Fibroblast of lung (primary cell): ENCODE measurements at regions not wholly inside any gene's neighbourhood (a gene's known extent, or its start where the extent isn't known, plus 50 kb on each side); places are given as distances from the start of the nearest gene placed in this dataset.
"Not testable (repeated sequence)": the region's sequence is repeated elsewhere in the genome, so short reads cannot be mapped to it uniquely, and the experiment has no call there.

Experiments used
- DNase-seq, 2 donors: peaks; one replicate each; pipeline versions ENCODE4 v3.0.0 to v3.0.0-alpha.2; 2010; ENCODE audit warnings: low read depth in 2 of 2
- H2AFZ ChIP-seq: 2 replicates; pipeline ENCODE4 v1.5.1; 2012; ENCODE audit warnings: low read length, control low read depth, inconsistent platforms
- H3K27ac ChIP-seq: 2 replicates; pipeline ENCODE4 v1.5.1; 2011; ENCODE audit warnings: low read length, control low read depth; ENCODE audit not compliant: insufficient read depth
- H3K27me3 ChIP-seq: 2 replicates; pipeline ENCODE4 v1.5.1; 2011; ENCODE audit warnings: mild to moderate bottlenecking, low read length; ENCODE audit not compliant: control insufficient read depth, insufficient read depth
- H3K36me3 ChIP-seq: 2 replicates; pipeline ENCODE4 v1.5.1; 2011; ENCODE audit warnings: low read length; ENCODE audit not compliant: control insufficient read depth, insufficient read depth
- H3K4me1 ChIP-seq: 2 replicates; pipeline ENCODE4 v1.5.1; 2011; ENCODE audit warnings: low read length; ENCODE audit not compliant: control insufficient read depth, insufficient read depth; ENCODE audit errors: extremely low read depth
- H3K4me2 ChIP-seq: 2 replicates; pipeline ENCODE4 v1.5.1; 2011; ENCODE audit warnings: low read length, control low read depth; ENCODE audit not compliant: insufficient read depth; ENCODE audit errors: extremely low read depth
- H3K4me3 ChIP-seq, 4 experiments: fragments of 200-600 bp in 1 of 4; sonication (generic) in 1 of 4; replicated peaks in 1 of 4; 2 replicates each; pipeline ENCODE4 v1.5.1; 2011 to 2016; ENCODE audit warnings: low read length in 4 of 4, low read depth in 3 of 4, mild to moderate bottlenecking in 3 of 4, control low read depth in 2 of 4, inconsistent platforms in 1 of 4, mixed read lengths in 1 of 4; ENCODE audit not compliant: insufficient read depth in 1 of 4; ENCODE audit errors: control extremely low read depth in 1 of 4
- H3K79me2 ChIP-seq: 2 replicates; pipeline ENCODE4 v1.5.1; 2012; ENCODE audit warnings: mild to moderate bottlenecking, low read length, inconsistent platforms; ENCODE audit not compliant: control insufficient read depth, insufficient read depth
- H3K9ac ChIP-seq: 2 replicates; pipeline ENCODE4 v1.5.1; 2011; ENCODE audit warnings: mild to moderate bottlenecking, low read length, control low read depth; ENCODE audit not compliant: insufficient read depth
- H3K9me3 ChIP-seq: 2 replicates; pipeline ENCODE4 v1.5.1; 2012; ENCODE audit warnings: low read depth, low read length; ENCODE audit not compliant: control insufficient read depth, insufficient read depth
- H4K20me1 ChIP-seq: 2 replicates; pipeline ENCODE4 v1.5.1; 2011; ENCODE audit warnings: low read length; ENCODE audit not compliant: control insufficient read depth, insufficient read depth; ENCODE audit errors: extremely low read depth

- H3K4me3 ChIP-seq, H3K9me3 ChIP-seq, H3K27me3 ChIP-seq, H3K4me2 ChIP-seq, H3K4me1 ChIP-seq, H2AFZ ChIP-seq, H3K9ac ChIP-seq, H3K36me3 ChIP-seq, H4K20me1 ChIP-seq, H3K27ac ChIP-seq, H3K79me2 ChIP-seq, DNase-seq: not testable (repeated sequence)
These were observed 1634.4 kb downstream of the RPIA start for GRCh38 chr2:90325796-90326353.

GRCh38 chr2:90355546-90355945 is 1664.1 kb downstream of the RPIA start:
- not testable (repeated sequence) for DNase-seq, H3K4me1 ChIP-seq, H3K79me2 ChIP-seq, H2AFZ ChIP-seq, H3K9me3 ChIP-seq, H3K27ac ChIP-seq, H3K4me3 ChIP-seq, H3K4me2 ChIP-seq, H3K9ac ChIP-seq, H3K36me3 ChIP-seq, H3K27me3 ChIP-seq, H4K20me1 ChIP-seq

- not testable (repeated sequence) for H3K9ac ChIP-seq, H3K4me1 ChIP-seq, H2AFZ ChIP-seq, H4K20me1 ChIP-seq, H3K4me2 ChIP-seq, H3K36me3 ChIP-seq, H3K27ac ChIP-seq, H3K4me3 ChIP-seq, H3K9me3 ChIP-seq, H3K79me2 ChIP-seq, DNase-seq, H3K27me3 ChIP-seq
These were observed 1667.9 kb downstream of the RPIA start for GRCh38 chr2:90359344-90359743.

GRCh38 chr2:90359887-90360730 is 1668.6 kb downstream of the RPIA start:
- H2AFZ ChIP-seq, H3K27me3 ChIP-seq, H3K4me2 ChIP-seq, DNase-seq, H3K9ac ChIP-seq, H3K4me1 ChIP-seq, H3K36me3 ChIP-seq, H3K27ac ChIP-seq, H3K79me2 ChIP-seq, H4K20me1 ChIP-seq, H3K9me3 ChIP-seq: not testable (repeated sequence)
- H3K4me3 ChIP-seq, result peak overlapping the region in 1 of 4 experiments; percentile 27

- not testable (repeated sequence) for H3K4me2 ChIP-seq, H3K79me2 ChIP-seq, H4K20me1 ChIP-seq, H3K27ac ChIP-seq, H3K9me3 ChIP-seq, H3K27me3 ChIP-seq, H3K36me3 ChIP-seq, H3K4me1 ChIP-seq, H2AFZ ChIP-seq, H3K9ac ChIP-seq, DNase-seq
- H3K4me3 ChIP-seq, result peak overlapping the region in 1 of 4 experiments; percentile 27
These were observed 1669.2 kb downstream of the RPIA start for GRCh38 chr2:90360731-90361035.
